ENCODE measurements at regions not wholly inside any gene's neighbourhood (a gene's known extent, or its start where the extent isn't known, plus 50 kb on each side); places are given as distances from the start of the nearest gene placed in this dataset.
"Not testable (repeated sequence)": the region's sequence is repeated elsewhere in the genome, so short reads cannot be mapped to it uniquely, and the experiment has no call there.

GRCh38 chr1:214095896-214096295 lies 108.1 kb downstream of the PROX1 start:
- not testable (repeated sequence) for DNase-seq (ENCODE audit: low read depth, low spot score); H3K27ac ChIP-seq

GRCh38 chr1:214101246-214101645 lies 113.5 kb downstream of the PROX1 start:
- H3K27ac ChIP-seq = no peak overlapping the region
- no peak for DNase-seq (ENCODE audit: low read depth, low spot score)

- no peak for DNase-seq (ENCODE audit: low read depth, low spot score)
- no peak overlapping the region for H3K27ac ChIP-seq
Measured at GRCh38 chr1:214101828-214102227, 114.1 kb downstream of the PROX1 start.

GRCh38 chr1:214102907-214103306 lies 115.1 kb downstream of the PROX1 start:
- H3K27ac ChIP-seq = peak overlapping the region; percentile 26
- peak; percentile 57 for DNase-seq (ENCODE audit: low read depth, low spot score)

- H3K27ac ChIP-seq = no peak overlapping the region
- DNase-seq (ENCODE audit: low read depth, low spot score) = no peak
Measured at GRCh38 chr1:214103778-214104177, 116.0 kb downstream of the PROX1 start.

- no peak for DNase-seq (ENCODE audit: low read depth, low spot score)
Measured at GRCh38 chr1:214106375-214106774, 118.6 kb downstream of the PROX1 start.

GRCh38 chr1:214107322-214108096 lies 119.7 kb downstream of the PROX1 start:
- no peak overlapping the region for H3K27ac ChIP-seq
- no peak for DNase-seq (ENCODE audit: low read depth, low spot score)

More at GRCh38 chr1:214106375-214106774, 118.6 kb downstream of the PROX1 start:
- no peak overlapping the region for H3K27ac ChIP-seq

GRCh38 chr1:214108097-214108446 lies 120.3 kb downstream of the PROX1 start:
- no peak overlapping the region for H3K27ac ChIP-seq
- no peak for DNase-seq (ENCODE audit: low read depth, low spot score)

- no peak overlapping the region for H3K27ac ChIP-seq
- no peak for DNase-seq (ENCODE audit: low read depth, low spot score)
Measured at GRCh38 chr1:214111796-214112195, 124.0 kb downstream of the PROX1 start.

GRCh38 chr1:214116258-214116657 lies 128.5 kb downstream of the PROX1 start:
- no peak overlapping the region for H3K27ac ChIP-seq
- DNase-seq (ENCODE audit: low read depth, low spot score) = no peak

GRCh38 chr1:214117780-214118179 lies 130.0 kb downstream of the PROX1 start:
- no peak overlapping the region for H3K27ac ChIP-seq
- no peak for DNase-seq (ENCODE audit: low read depth, low spot score)

GRCh38 chr1:214120191-214120590 lies 132.4 kb downstream of the PROX1 start:
- no peak overlapping the region for H3K27ac ChIP-seq
- DNase-seq (ENCODE audit: low read depth, low spot score) = no peak

GRCh38 chr1:214120951-214121350 lies 133.2 kb downstream of the PROX1 start:
- H3K27ac ChIP-seq = no peak overlapping the region
- no peak for DNase-seq (ENCODE audit: low read depth, low spot score)

GRCh38 chr1:214122110-214122509 lies 134.3 kb downstream of the PROX1 start:
- no peak for DNase-seq (ENCODE audit: low read depth, low spot score)
- no peak overlapping the region for H3K27ac ChIP-seq

- H3K27ac ChIP-seq = no peak overlapping the region
- peak; percentile 55 for DNase-seq (ENCODE audit: low read depth, low spot score)
Measured at GRCh38 chr1:214123061-214123784, 135.4 kb downstream of the PROX1 start.

- no peak for DNase-seq (ENCODE audit: low read depth, low spot score)
- H3K27ac ChIP-seq = no peak overlapping the region
Measured at GRCh38 chr1:214124281-214124805, 136.6 kb downstream of the PROX1 start.

GRCh38 chr1:214124915-214125314 lies 137.1 kb downstream of the PROX1 start:
- H3K27ac ChIP-seq = no peak overlapping the region
- no peak for DNase-seq (ENCODE audit: low read depth, low spot score)

- no peak for DNase-seq (ENCODE audit: low read depth, low spot score)
- no peak overlapping the region for H3K27ac ChIP-seq
Measured at GRCh38 chr1:214125819-214126218, 138.0 kb downstream of the PROX1 start.

GRCh38 chr1:214126697-214127146 lies 138.9 kb downstream of the PROX1 start:
- no peak overlapping the region for H3K27ac ChIP-seq
- DNase-seq (ENCODE audit: low read depth, low spot score) = no peak

- no peak for DNase-seq (ENCODE audit: low read depth, low spot score)
- H3K27ac ChIP-seq = no peak overlapping the region
Measured at GRCh38 chr1:214127705-214128104, 139.9 kb downstream of the PROX1 start.

GRCh38 chr1:214135886-214136285 lies 145.1 kb upstream of the SMYD2 start:
- H3K27ac ChIP-seq = no peak overlapping the region
- no peak for DNase-seq (ENCODE audit: low read depth, low spot score)
